HepG2 (cell line): ENCODE measurements at regions not wholly inside any gene's neighbourhood (a gene's known extent, or its start where the extent isn't known, plus 50 kb on each side); places are given as distances from the start of the nearest gene placed in this dataset.
A peak's percentile ranks its signal among the peaks of the same experiment; 100 is the strongest.

ENCODE experiments used
- AGO2 ChIP-seq: fragments of 200-400 bp; formaldehyde crosslinking; optimal IDR thresholded peaks from 2 replicates; pipeline ENCODE3; 2017; ENCODE audit warnings: mild to moderate bottlenecking, low read depth, low read length, moderate library complexity
- CBX5 ChIP-seq: sonication (generic); formaldehyde crosslinking; IDR thresholded peaks from 2 replicates; pipeline ENCODE4 v1.4.0; 2020; ENCODE audit warnings: missing genetic modification reagents, borderline replicate concordance
- ETV5 ChIP-seq: IDR thresholded peaks from 2 replicates; pipeline ENCODE4 v1.6.1; 2018; ENCODE audit warnings: missing biosample characterization, missing genetic modification reagents, inconsistent platforms, borderline replicate concordance
- FOXO1 ChIP-seq: sonication (generic); formaldehyde crosslinking; IDR thresholded peaks from 2 replicates; pipeline ENCODE4 v1.4.0; 2020; ENCODE audit warnings: missing genetic modification reagents
- HNRNPLL ChIP-seq: fragments of 200-400 bp; formaldehyde crosslinking; IDR thresholded peaks from 2 replicates; pipeline ENCODE4 v1.6.1; 2017; ENCODE audit warnings: mild to moderate bottlenecking, low read depth, low read length; ENCODE audit not compliant: poor library complexity, severe bottlenecking
- HOMEZ ChIP-seq: IDR thresholded peaks from 2 replicates; pipeline ENCODE4 v1.6.1; 2016; ENCODE audit warnings: low read depth
- HOXA7 ChIP-seq: sonication (generic); formaldehyde crosslinking; IDR thresholded peaks from 2 replicates; pipeline ENCODE4 v1.8.1; 2022; ENCODE audit warnings: mild to moderate bottlenecking, missing genetic modification reagents, moderate library complexity
- HOXA9 ChIP-seq: sonication (generic); formaldehyde crosslinking; IDR thresholded peaks from 2 replicates; pipeline ENCODE4 v1.8.1; 2022; ENCODE audit warnings: missing genetic modification reagents, mild to moderate bottlenecking, moderate library complexity, borderline replicate concordance
- KDM5A ChIP-seq: fragments of 200-600 bp; sonication (generic); IDR thresholded peaks from 2 replicates; pipeline ENCODE4 v1.7.0; 2018; ENCODE audit warnings: antibody characterized with exemption, mild to moderate bottlenecking, low read length, borderline replicate concordance
- LBX2 ChIP-seq: sonication (generic); formaldehyde crosslinking; IDR thresholded peaks from 2 replicates; pipeline ENCODE4 v1.5.0; 2020; ENCODE audit warnings: missing genetic modification reagents, mild to moderate bottlenecking, borderline replicate concordance
- MAFF ChIP-seq: IDR thresholded peaks from 2 replicates; pipeline ENCODE4 v1.6.1; 2011; ENCODE audit warnings: low read depth, low read length, improper control_type of control experiment
- MYC ChIP-seq: sonication (generic); formaldehyde crosslinking; IDR thresholded peaks from 2 replicates; pipeline ENCODE4 v1.9.0; 2021; ENCODE audit warnings: missing genetic modification reagents, borderline replicate concordance
- REL ChIP-seq: sonication (generic); formaldehyde crosslinking; conservative IDR thresholded peaks from 2 replicates; pipeline ENCODE4 v1.8.0; 2022; ENCODE audit warnings: mild to moderate bottlenecking, missing genetic modification reagents, moderate library complexity
- SP1 ChIP-seq, 2 experiments: fragments of 450-650 bp in 1 of 2; sonication (generic) in 1 of 2; formaldehyde crosslinking in 1 of 2; IDR thresholded peaks; 2 replicates each; pipeline versions ENCODE4 v1.4.0 to v1.6.1; 2016 to 2020; ENCODE audit warnings: missing genetic modification reagents in 1 of 2
- SUZ12 ChIP-seq: fragments of 150-350 bp; IDR thresholded peaks from 2 replicates; pipeline ENCODE4 v1.6.1; 2014; ENCODE audit warnings: low read depth, low read length
- ZBTB4 ChIP-seq: sonication (generic); formaldehyde crosslinking; IDR thresholded peaks from 2 replicates; pipeline ENCODE4 v1.4.0; 2020; ENCODE audit warnings: missing genetic modification reagents, mild to moderate bottlenecking, borderline replicate concordance
- ZFP1 ChIP-seq: IDR thresholded peaks from 2 replicates; pipeline ENCODE4 v1.6.1; 2016
- ZMAT5 ChIP-seq: sonication (generic); formaldehyde crosslinking; IDR thresholded peaks from 2 replicates; pipeline ENCODE4 v1.5.0; 2020; ENCODE audit warnings: mild to moderate bottlenecking, low read depth, missing genetic modification reagents, borderline replicate concordance
- ZNF670 ChIP-seq: sonication (generic); formaldehyde crosslinking; IDR thresholded peaks from 2 replicates; pipeline ENCODE4 v1.8.0; 2022; ENCODE audit warnings: mild to moderate bottlenecking, missing genetic modification reagents, borderline replicate concordance
- ZNF879 ChIP-seq: sonication (generic); formaldehyde crosslinking; IDR thresholded peaks from 2 replicates; pipeline ENCODE4 v1.8.1; 2023; ENCODE audit warnings: missing genetic modification reagents
- ZSCAN21 ChIP-seq: sonication (generic); formaldehyde crosslinking; IDR thresholded peaks from 2 replicates; pipeline ENCODE4 v1.8.0; 2022; ENCODE audit warnings: mild to moderate bottlenecking, missing genetic modification reagents, moderate library complexity, borderline replicate concordance
- ZUFSP ChIP-seq: sonication (generic); formaldehyde crosslinking; IDR thresholded peaks from 2 replicates; pipeline ENCODE4 v1.9.0; 2021; ENCODE audit warnings: missing genetic modification reagents, mild to moderate bottlenecking, borderline replicate concordance

GRCh38 chr1:172727956-172728603, 69.2 kb downstream of the FASLG start (continued):
- TF ChIP-seq FOXO1 (0 out of 2 replicates have a peak, but pooled peaks have one; percentile 17), ZNF879 (CRISPR knock-in tag) (no peak), ZMAT5 (no peak), AGO2 (no peak), ZSCAN21 (CRISPR knock-in tag) (no peak), HNRNPLL (no peak), HOMEZ (CRISPR knock-in tag) (no peak), LBX2 (CRISPR knock-in tag) (no peak), MYC (no peak), KDM5A (no peak), MAFF (peak; percentile 83), CBX5 (CRISPR knock-in tag) (0 out of 2 replicates have a peak, but pooled peaks have one; percentile 51), HOXA7 (no peak), ZBTB4 (CRISPR knock-in tag) (no peak), ZFP1 (CRISPR knock-in tag) (no peak), REL (no peak), ZNF670 (CRISPR knock-in tag) (no peak), HOXA9 (no peak), ZUFSP (CRISPR knock-in tag) (no peak), SUZ12 (no peak), SP1 (IDR thresholded peaks at IDR 0.05) (no peak), SP1 (CRISPR knock-in tag; IDR thresholded peaks at IDR 0.05) (no peak), ETV5 (0 out of 2 replicates have a peak, but pooled peaks have one; percentile 13)
